8988T (cell line): ENCODE measurements at regions not wholly inside any gene's neighbourhood (a gene's known extent, or its start where the extent isn't known, plus 50 kb on each side); places are given as distances from the start of the nearest gene placed in this dataset.

Experiments used
- DNase-seq: peaks from one replicate; pipeline ENCODE4 v3.0.0; 2011

DNA sequence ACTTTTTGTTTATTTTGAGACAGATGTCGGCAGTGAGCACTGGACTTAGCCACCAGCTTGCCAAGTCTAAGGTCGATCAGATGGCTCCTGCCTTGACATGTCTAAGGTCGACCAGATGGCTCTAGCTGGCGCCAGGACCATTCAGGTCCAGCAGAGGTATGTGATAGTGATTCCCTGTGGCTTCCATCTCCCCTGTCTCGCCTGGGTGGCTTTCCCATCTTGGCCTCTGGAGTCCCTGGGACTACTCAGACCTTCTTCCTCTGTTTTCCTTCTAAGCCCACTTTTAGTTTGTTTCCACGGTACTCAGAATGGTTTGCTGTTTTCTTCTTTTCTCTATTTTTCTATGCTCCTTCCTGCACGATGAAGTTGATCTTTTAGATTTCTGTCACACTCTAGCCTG, 1435.7 kb downstream of the UQCRFS1 start:
- no peak for DNase-seq

DNA sequence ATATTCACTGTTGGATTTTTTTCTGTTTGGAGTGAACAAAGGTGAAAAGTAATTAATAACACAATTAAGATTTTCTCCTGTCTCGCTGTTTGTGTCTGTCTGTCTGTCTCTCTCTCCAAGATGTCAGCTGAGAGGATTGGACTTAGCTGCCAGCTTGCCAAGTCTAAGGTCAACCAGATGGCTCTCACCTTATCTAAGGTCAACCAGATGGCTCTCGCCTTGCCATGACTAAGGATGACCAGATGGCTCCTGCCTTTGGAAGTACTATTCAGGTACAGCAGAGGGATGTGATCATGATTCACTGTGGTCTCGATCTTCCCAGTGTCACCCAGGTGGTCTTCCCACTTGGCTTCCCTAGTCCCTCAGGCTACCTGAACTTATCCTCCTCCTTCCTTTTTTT, 1436.4 kb downstream of the UQCRFS1 start:
- no peak for DNase-seq

DNA sequence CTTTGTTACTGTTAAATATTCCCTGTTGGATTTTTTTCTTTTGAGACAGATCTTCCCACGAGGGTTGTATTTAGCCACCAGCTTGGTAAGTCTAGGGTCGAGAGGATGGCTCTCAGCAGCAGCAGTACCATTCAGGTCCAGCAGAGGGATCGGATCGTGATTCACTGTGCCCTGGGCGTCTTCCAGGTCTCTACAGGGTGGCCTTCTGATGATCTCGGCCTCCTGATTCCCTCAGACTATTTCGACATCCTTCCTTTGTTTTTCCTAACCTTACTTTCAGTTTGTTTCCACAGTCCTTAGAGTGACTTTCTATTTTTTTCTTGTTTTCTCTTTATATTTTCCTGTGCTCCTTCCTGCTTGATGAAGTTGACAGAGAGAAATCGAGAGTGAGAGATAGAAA, 1436.9 kb downstream of the UQCRFS1 start:
- DNase-seq, result peak; percentile 16

DNA sequence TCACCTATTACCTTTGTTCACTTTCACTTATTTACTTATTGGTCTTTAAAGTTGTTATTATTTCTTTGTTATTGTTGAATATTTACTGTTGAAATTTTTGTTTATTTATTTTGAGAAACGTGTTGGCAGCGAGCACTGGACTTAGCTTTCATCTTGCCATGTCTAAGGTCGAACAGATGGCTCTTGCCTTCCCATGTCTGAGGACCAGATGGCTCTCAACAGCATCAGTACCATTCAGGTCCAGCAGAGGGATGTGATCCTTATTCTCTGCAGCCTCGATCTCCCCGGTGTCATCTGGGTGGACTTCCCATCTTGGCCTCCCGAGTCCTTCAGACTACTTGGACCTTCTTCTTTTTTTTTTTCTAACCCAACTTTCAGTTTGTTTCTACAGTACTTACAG, 1437.6 kb downstream of the UQCRFS1 start:
- DNase-seq, result no peak

DNA sequence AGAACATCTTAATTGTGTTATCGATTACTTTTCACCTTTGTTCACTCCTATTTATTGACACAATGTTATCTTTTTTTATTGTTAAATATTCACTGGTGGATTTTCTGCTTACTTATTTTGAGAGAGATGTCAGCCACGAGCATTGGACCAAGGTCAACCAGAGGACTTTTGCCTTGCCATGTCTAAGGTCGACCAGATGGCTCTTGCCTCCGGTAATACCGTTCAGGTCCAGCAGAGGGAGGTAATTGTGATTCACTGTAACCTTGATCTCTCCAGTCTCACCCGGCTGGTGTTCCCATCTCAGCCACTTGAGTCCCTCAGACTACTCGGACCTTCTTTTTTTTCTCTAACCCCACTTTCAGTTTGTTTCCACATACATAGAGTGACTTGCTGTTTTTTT, 1438.1 kb downstream of the UQCRFS1 start:
- DNase-seq, result peak; percentile 25

DNA sequence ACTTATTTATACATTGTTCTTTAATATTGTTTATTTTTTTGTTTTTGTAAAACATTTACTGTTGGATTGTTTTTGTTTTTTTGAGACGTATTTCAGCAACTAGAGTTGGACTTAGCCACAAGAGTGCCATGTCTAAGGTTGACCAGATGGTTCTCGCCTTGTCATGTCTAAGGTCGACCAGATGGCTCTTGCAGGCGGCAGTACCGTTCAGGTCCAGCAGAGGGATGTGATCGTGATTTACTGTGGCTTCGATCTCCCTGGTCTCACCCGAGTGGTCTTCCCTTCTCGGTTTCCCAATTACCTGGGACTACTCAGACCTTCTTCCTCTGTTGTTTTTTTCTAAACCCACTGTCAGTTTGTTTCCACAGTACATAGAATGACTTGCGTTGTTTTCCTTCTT, 1438.6 kb downstream of the UQCRFS1 start:
- DNase-seq, result no peak

DNA sequence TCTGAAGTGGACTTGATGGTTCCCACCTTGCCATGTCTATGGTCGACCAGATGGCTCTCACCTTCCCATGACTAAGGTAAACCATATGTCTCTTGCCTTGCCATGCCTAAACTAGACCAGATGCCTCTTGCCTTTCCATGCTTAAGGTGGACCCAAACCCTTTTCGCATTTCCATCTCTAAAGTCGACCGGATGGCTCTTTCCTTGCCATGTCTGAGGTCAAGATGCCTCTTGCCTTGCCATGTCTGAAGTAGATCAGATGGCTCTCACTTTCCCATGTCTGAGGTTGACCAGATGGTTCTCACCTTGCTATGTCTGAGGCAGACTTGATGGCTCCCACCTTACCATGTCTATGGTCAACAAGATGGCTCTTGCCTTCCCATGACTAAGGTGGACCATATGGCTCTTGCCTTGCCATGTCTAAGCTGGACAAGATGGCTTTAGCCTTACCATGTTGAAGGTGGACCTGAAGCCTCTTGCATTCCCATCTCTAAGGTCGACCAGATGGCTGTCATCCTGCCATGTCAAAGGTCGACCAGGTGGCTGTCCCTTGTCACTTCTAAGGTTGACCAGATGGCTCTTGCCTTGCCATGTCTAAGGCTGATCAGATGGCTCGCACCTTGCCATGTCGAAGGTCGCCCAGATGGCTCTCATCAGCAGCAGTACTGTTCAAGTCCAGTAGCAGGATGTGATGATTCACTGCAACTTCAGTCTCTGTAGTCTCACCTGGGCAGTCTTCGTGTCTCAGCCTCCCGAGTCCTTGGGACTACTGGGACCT, 1439.4 kb downstream of the UQCRFS1 start:
- DNase-seq, result no peak

DNA sequence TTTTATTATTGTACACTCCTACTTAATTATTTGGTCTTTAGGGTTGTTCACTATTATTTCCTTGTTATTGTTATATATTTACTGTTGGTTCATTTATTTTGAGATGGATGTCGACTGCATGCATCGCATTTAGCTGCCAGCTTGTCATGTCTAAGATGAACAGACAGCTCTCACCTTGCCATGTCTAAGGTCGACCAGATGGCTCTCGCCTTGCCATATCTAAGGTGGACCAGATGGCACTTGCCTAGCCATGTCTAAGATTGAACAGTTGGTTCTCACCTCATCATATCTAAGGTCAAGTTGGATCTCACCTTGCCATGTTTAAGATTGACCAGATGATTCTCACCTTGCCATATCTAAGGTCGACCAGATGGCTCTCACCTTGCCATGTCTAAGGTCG, 1440.9 kb downstream of the UQCRFS1 start:
- DNase-seq, result no peak

DNA sequence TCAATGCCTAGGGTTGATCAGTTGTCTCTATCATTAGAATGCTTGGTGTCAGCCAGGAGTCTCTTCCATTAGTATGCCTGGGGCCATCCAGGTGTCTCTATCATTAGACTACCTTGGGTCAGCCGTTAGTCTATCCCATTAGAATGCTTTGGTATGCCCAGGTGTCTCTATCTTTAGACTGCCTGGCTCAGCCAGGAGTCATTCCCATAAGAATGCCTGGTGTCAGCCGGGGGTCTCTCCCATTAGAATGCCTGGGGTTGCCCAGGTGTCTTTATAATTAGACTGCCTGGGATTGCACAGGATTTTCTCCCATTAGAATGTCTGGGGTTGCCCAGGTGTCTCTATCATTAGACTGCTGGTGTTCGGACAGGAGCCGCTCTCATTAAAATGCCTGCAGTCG, 1442.9 kb downstream of the UQCRFS1 start:
- no peak for DNase-seq

DNA sequence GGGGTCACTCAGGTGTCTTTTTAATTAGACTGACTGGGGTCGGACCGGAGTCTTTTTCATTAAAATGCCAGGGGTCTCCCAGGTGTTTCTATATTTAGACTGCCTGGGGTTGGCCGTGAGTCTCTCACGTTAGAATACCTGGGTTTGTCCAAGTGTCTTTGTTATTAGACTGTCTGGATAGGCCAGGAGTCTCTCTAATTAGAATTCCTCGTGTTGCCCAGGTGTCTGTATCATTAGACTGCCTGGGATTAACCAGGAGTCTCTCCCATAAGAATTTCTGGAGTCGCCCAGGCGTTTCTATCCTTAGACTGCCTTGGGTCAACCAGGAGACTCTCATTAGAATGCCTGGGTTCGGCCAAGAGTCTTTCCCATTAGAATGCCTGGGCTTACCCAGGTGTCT, 1445.7 kb downstream of the UQCRFS1 start:
- no peak for DNase-seq

DNA sequence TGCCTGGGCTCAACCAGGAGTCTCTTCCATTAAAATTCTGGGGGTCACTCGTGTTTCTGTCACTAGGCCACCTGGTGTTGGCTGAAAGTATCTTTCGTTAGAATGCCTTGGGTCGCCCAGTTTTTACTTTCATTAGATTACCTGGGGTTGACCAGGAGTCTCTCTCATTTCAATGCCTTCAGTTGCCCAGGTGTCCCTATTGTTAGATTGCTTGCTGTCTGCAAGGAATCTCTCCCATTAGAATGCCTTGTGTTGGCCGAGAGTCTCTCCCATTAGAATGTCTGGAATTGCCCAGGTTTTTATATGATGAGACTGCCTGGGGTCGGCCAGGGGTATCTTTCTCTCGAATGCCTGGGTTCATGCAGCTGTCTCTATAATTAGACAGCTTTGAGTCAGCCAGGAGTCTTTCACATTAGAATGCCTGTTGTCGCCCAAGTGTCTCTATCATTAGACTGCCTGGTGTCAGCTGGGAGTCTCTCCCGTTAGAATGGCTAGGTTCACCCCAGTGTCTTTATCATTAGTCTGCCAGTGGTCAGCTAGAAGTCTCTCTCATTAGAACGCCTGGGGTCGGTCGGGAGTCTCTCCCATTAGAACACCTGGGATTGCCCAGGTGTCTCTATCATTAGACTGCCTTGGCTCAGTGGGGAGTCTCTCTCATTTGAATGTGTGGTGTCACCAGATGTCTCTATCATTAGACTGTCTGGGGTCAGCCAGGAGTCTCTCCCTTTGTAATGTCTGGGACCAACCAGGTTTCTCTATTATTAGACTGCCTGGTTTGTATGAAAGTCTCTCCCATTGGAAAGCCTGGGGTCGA, 1446.8 kb downstream of the UQCRFS1 start:
- no peak for DNase-seq

DNA sequence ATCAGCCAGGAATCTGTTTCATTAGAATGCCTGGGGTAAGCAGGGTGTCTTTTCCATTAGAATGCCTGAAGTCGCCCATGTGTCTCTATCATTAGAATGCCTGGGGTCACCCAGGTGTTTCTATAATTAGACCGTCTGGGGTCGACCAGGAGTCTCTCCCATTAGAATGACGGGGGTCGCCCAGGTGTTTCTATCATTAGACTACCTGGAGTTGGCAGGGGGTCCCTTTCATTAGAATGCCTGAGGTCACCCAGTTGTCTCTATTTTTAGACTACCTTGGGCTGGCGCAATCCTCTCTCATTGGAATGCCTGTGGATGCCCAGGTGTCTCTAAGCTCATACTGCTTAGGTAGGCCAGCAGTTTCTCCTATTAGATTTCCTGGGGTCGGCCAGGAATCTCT, 1447.6 kb downstream of the UQCRFS1 start:
- DNase-seq, result no peak

DNA sequence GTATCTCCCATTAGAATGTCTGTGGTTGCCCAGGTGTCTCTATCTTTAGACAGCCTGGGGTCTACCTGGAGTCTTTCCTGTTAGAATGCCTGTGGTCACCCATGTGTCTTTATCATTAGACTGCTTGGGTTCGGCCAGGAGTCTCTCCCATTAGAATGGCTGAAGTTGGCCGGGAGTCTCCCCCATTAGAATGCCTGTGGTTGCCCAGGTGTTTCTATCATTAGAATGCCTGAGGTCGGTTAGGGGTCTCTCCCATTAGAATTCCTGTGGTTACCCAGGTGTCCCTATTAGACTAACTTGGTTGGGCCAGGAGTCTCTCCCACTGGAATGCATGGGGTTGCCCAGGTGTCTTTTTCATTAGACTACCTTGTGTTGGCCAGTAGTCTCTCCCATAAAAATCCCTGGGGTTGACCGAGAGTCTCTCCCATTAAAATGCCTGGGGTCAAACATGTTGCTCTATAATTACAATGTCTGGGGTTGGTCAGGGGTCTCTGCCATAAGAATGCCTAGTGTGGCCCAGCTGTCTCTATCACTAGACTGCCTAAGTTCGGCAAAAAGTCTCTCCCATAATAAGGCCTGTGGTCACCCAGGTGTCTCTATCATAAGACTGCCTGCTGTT, 1448.7 kb downstream of the UQCRFS1 start:
- no peak for DNase-seq

DNA sequence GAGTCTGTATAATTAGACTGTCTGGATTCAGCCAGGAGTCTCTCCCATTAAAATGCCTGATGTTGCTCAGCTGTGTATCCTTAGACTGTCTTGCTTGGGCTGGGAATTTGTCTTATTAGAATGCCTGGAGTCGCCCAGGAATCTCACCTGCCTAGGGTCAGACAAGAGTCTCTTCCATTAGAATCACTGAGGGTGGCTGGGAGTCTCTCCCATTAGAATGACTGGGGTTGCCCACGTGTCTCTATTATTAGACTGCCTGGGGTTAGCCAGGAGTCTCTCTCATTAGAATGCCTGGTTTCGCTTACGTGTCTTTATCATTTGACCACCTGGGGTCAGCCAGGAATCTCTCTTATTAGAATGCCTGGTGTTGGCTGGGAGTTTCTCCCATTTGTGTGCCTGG, 1450.0 kb downstream of the UQCRFS1 start:
- no peak for DNase-seq

DNA sequence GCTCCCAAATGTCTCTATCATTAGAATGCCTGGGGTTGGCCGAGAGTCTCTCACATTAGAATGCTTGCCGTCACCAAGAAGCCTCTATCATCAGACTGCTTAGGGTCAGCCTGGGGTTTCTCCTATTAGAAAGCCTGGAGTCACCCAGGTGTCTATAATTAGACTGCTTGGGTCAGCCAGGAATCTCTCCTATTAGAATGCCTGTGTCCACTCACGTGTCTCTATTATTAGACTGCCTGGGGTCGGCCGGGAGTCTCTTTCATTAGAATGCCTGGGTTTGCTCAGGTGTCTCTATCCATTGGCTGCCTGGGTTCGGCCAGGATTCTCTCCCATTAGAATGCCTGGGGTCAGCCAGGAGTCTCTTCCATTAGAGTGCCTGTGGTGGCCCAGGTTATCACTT, 1453.1 kb downstream of the UQCRFS1 start:
- no peak for DNase-seq

DNA sequence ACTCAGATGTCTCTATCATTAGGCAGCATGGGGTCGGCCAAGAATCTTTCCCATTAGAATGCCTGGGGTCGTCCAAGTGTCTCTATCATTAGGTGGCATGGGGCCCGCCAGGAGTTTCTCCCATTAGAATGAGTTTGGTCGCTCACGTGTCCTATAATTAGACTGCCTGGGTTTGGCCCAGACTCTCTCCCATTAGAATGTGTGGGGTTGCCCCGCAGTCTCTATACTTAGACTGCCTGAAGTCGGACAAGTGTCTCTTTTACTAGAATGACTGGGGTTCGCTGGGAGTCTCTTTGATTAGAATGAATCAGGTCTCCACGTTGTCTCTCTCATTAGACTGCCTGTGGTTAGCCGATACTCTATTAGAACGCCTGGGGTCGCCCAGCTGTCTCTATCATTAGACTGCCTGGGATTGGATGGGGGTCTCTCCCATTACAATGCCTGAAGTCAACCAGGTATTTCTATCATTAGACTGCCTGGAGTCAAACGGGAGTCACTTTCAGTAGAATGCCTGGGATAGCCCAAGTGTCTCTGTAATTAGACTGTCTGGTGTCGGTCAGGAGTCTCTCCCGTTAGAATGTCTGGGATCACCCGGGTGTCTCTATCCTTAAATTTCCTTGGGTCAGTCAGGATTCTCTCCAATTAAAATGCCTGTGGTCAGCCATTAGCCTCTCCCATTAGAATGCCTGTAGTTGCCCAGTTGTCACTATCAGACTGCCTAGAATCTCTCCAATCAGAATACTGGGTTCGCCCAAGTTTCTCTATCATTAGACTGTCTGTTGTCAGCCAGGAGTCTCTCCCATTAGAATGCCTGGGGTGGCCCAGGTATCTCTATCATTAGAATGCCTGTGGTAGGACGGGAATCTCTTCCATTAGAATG, 1454.1 kb downstream of the UQCRFS1 start:
- no peak for DNase-seq

DNA sequence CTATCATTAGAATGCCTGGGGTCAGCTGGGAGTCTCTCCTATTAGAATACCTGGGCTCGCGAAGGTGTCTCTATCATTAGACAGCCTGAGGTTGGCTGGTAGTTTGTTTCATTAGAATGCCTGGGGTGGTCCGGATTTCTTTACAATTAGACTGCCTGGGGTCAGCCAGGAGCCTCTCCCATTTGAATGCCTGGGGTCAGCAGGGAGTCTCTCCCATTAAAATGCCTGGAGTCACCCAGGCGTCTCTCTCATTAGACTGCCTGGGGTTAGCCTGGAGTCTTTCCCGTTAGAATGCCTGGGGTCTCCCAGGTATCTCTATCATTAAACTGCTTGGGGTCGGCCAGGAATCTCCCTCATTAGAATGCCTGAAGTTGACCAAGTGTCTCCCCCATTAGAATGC, 1458.3 kb downstream of the UQCRFS1 start:
- DNase-seq, result no peak

DNA sequence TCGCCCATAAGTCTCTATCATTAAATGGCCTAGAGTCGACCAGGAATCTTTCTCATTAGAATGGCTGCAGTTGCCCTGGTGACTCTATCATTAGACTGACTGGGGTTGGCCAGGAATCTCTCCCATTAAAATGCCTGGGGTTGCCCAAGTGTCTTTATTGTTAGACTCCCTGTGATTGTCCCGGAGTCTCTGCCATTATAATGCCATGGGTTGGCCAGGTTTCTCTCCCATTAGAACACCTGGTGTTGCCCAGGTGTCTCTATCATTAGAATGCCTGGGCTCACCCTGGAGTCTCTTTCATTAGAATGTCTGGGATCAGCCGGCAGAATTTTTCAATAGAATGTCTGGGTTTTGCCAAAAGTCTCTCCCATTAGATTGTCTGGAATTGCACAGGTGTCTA, 1459.3 kb downstream of the UQCRFS1 start:
- DNase-seq, result no peak

DNA sequence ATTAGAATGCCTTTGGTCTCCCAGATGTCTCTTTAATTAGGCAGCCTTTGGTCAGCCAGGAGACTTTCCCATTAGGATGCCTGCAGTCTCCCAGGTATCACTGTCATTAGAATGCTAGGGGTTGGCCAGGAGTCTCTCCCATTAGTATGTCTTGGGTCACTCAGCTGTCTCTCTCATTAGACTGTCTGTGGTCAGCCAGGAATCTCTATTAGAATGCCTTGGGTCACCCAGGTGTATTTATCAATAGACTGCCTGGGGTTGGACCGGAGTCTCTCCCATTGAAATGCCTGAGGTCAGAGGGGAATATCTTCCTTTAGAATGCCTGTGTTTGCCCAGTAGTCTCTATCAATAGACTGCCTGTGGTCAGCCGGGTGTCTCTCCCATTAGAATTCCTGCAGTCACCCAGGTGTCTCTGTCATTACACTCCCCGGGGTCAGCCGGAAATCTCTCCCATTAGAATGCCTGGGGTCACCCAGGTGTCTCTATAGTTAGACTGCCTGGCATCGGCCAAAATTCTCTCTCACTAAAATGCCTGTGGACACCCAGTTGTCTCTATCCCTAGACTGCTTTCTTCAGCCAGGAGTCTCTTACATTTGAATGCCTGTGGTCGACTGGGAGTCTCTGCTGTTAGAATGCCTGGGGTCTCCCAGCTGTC, 1460.3 kb downstream of the UQCRFS1 start:
- DNase-seq, result no peak

DNA sequence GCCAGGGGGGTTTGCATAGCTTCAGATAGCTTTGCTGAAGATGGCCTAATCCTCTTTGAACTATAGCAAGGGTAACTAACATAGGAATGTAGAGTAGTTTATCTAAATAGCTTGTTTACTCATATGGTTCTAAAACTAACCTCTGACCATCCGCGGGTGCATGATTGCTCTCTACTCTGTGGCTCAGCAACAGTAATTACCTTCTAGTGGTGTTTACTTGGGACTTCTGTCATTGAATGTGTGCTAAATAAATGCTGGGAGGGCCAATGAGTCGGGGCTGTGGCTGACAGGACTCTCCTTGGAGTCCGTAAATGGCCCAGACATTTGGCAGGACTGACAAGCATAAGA, 1461.9 kb downstream of the UQCRFS1 start:
- no peak for DNase-seq

DNA sequence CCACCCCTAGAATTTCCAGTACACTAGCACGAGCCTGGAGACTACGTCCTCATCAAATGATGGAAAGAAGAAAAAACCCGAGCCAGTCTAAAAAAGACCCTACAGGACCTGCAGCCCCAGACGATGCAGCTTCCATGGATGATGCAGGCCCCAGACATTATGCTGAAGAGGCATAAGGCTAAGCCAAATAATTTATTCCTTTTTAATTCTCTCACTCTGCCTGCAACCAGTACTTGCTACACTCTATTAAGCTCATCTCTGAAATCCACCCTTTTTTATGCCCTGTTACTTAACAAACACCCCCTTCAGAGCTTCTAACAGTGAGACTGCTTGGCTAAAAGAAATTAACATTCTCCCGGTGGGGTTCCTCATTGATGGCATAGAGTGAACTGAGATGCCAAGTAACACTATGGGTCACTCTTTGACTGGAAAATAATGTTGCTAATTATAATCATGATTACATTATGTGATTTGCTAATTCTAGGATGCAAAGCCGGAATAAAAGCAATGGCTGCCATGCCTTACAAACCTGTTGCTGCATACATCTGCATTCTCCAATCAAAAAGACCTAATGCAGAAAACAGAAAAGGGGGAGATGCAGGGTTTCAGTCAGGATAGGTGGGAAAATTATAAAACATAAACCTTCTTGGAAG, 1462.4 kb downstream of the UQCRFS1 start:
- DNase-seq, result no peak

DNA sequence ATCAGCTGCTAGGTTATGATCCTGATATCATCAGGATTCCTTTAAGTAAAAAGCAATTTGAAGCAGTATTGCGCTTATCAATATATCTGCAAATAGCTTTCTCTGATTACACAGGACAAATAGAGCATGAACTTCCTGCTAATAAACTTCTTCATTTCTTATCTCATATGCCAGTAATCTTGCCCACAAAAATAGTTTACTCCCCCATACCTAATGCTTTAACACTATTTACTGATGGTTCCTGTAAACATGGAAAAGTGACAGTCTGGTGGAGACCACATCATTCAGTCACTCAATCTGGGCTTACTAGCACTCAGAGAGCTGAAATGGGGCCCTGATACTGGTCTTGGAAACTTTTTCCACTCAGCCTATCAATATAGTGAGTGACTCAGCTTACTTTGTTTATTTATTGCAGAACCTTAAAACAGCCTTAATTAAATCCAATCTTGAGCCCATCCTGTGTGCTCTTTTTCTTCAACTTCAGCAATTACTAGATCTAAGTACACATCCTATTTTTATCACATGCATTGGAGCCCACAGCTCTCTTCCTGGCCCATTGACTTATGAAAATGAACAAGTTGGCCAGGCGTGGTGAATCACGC, 1464.3 kb downstream of the UQCRFS1 start:
- DNase-seq, result no peak
